Erythroblast (primary cell): ENCODE measurements at regions not wholly inside any gene's neighbourhood (a gene's known extent, or its start where the extent isn't known, plus 50 kb on each side); places are given as distances from the start of the nearest gene placed in this dataset.

Source experiments
- GATA1 ChIP-seq: IDR thresholded peaks from 2 replicates; pipeline ENCODE4 v1.6.1; 2011; ENCODE audit warnings: low read depth, mild to moderate bottlenecking, control low read depth, low read length, moderate library complexity
- POLR2A ChIP-seq: IDR thresholded peaks from 2 replicates; pipeline ENCODE4 v1.6.1; 2011; ENCODE audit warnings: mild to moderate bottlenecking, low read length

DNA sequence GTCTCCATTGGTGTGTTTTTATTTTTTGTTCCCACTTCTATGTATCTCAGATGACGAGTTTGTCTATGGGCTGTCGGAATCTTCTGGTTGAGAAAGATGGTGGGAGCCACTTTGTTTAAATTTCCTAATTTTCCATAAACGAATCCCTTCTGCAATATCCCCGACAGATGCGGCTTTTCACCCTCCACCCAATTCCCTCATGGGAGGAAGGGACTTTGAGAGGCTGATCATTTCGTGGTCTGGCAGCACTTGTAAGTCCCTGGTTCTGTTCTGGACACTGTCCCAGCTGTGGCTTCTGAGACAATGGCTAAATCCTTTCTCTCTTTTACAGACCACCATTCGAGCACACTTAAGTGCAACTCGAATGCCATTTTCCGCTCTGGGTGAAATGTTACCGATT lies 72.2 kb upstream of the PUDP start:
- TF ChIP-seq POLR2A (no peak), GATA1 (no peak)
